ENCODE measurements at regions not wholly inside any gene's neighbourhood (a gene's known extent, or its start where the extent isn't known, plus 50 kb on each side); places are given as distances from the start of the nearest gene placed in this dataset.

DNA sequence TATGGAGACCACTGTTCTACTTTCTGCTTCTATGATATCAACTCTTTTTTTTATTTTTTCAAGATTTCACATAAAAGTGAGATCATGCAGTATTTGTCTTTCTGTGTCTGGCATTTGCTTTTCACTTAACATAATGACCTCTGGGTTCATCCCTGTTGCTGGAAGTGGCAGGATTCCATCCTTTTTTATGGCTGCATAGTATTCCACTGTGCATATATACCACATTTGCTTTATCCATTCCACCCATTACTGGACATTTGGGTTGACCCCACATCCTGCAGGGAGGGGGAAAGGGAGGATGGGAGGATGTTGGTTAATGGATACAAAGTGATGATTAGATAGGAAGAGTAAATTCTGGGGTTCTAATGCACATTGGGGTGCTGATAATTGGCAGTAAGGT is 80.3 kb upstream of the NPTX2 start:
- Mint-ChIP-seq H3K27me3 (ENCODE audit: low read depth in 3 of 3) (peaks cover 0 to 4% (median 4%) of the 10 kb centered on the region in 3 donors), H3K4me3 (no peak overlapping the region), H3K4me1 (no peaks in the 10 kb centered on the region), H3K9me3 (peaks cover 2 to 22% (median 11%) of the 10 kb centered on the region in 7 donors), H3K27ac (no peak overlapping the region), H3K36me3 (no peaks in the 10 kb centered on the region)
- Histone ChIP-seq H4K20me1 (ENCODE audit: insufficient read depth, low read length) (no peaks in the 10 kb centered on the region), H3K36me3 (replicated peaks in 1 of 2; ENCODE audit: control insufficient read depth in 1 of 2, insufficient read depth in 2 of 2, low read length in 2 of 2) (no peaks in the 10 kb centered on the region), H3K27me3 (ENCODE audit: control insufficient read depth in 2 of 2, insufficient read depth in 2 of 2, low read length in 2 of 2) (no peaks in the 10 kb centered on the region), H3K9me3 (replicated peaks in 1 of 2; ENCODE audit: control insufficient read depth in 1 of 2, insufficient read depth in 1 of 2, low read length in 2 of 2) (peaks cover 0 to 9% of the 10 kb centered on the region in 2 donors), H3K79me2 (ENCODE audit: insufficient read depth, low read length) (no peaks in the 10 kb centered on the region), H3K4me3 (replicated peaks in 1 of 3; ENCODE audit: low read depth in 2 of 3, low read length in 3 of 3) (no peak overlapping the region), H3K4me2 (replicated peaks; ENCODE audit: extremely low read depth, low read length, poor library complexity, severe bottlenecking) (no peak overlapping the region), H3K9ac (ENCODE audit: insufficient read depth, low read length, poor library complexity, severe bottlenecking) (no peak overlapping the region), H3K27ac (ENCODE audit: low read depth in 1 of 2, low read length in 2 of 2) (no peak overlapping the region), H2AFZ (ENCODE audit: insufficient read depth, low read depth, low read length, poor library complexity, severe bottlenecking) (no peak overlapping the region), H3K4me1 (ENCODE audit: control insufficient read depth in 1 of 2, insufficient read depth in 2 of 2, low read length in 2 of 2) (no peaks in the 10 kb centered on the region)
- TF ChIP-seq, protein P1, sequence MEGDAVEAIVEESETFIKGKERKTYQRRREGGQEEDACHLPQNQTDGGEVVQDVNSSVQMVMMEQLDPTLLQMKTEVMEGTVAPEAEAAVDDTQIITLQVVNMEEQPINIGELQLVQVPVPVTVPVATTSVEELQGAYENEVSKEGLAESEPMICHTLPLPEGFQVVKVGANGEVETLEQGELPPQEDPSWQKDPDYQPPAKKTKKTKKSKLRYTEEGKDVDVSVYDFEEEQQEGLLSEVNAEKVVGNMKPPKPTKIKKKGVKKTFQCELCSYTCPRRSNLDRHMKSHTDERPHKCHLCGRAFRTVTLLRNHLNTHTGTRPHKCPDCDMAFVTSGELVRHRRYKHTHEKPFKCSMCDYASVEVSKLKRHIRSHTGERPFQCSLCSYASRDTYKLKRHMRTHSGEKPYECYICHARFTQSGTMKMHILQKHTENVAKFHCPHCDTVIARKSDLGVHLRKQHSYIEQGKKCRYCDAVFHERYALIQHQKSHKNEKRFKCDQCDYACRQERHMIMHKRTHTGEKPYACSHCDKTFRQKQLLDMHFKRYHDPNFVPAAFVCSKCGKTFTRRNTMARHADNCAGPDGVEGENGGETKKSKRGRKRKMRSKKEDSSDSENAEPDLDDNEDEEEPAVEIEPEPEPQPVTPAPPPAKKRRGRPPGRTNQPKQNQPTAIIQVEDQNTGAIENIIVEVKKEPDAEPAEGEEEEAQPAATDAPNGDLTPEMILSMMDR (IDR thresholded peaks at IDR 0.05): no peak
- DNase-seq: no peak
- intact Hi-C loops (cut with micrococcal nuclease): no loop called here

DNA sequence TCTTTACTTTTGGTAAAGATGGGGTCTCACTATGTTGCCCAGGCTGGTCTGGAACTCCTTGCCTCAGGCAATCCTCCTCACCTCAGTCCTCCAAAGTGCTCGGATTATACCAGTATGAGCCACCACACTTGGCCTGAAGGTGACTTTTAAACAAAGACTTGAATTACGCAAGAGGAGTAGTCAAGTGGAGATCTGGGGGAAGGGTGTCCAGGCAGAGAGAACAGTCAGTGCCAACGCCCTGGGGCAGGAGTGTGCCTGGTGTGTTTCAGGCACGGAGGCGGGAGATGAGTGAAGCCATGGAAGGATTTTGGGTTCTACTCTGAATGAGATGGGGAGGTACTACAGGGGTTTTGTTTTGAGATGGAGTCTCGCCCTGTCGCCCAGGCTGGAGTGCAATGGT is 82.6 kb upstream of the NPTX2 start:
- peaks cover 0 to 13% of the 10 kb centered on the region in 2 donors for H3K9me3 ChIP-seq (replicated peaks in 1 of 2; ENCODE audit: control insufficient read depth in 1 of 2, insufficient read depth in 1 of 2, low read length in 2 of 2)

More for the DNA sequence above, 82.6 kb upstream of the NPTX2 start:
- no peaks in the 10 kb centered on the region for H4K20me1 ChIP-seq (ENCODE audit: insufficient read depth, low read length)
- no peaks in the 10 kb centered on the region for H3K36me3 ChIP-seq (replicated peaks in 1 of 2; ENCODE audit: control insufficient read depth in 1 of 2, insufficient read depth in 2 of 2, low read length in 2 of 2)
- Mint-ChIP-seq H3K36me3 (no peaks in the 10 kb centered on the region), H3K4me1 (no peaks in the 10 kb centered on the region), H3K9me3 (peaks cover 4 to 31% (median 20%) of the 10 kb centered on the region in 7 donors), H3K27me3 (ENCODE audit: low read depth in 3 of 3) (peaks cover 0 to 4% (median 4%) of the 10 kb centered on the region in 3 donors), H3K27ac (no peak overlapping the region), H3K4me3 (no peak overlapping the region)
- no peak for DNase-seq
- no peaks in the 10 kb centered on the region for H3K79me2 ChIP-seq (ENCODE audit: insufficient read depth, low read length)
- H3K27ac ChIP-seq (ENCODE audit: low read depth in 1 of 2, low read length in 2 of 2): no peak overlapping the region
- intact Hi-C loops (cut with micrococcal nuclease): no loop called here
- no peak overlapping the region for H3K4me2 ChIP-seq (replicated peaks; ENCODE audit: extremely low read depth, low read length, poor library complexity, severe bottlenecking)
- H3K27me3 ChIP-seq (ENCODE audit: control insufficient read depth in 2 of 2, insufficient read depth in 2 of 2, low read length in 2 of 2): no peaks in the 10 kb centered on the region
- no peak overlapping the region for H3K9ac ChIP-seq (ENCODE audit: insufficient read depth, low read length, poor library complexity, severe bottlenecking)
- TF ChIP-seq, protein P1 (IDR thresholded peaks at IDR 0.05): no peak
- no peaks in the 10 kb centered on the region for H3K4me1 ChIP-seq (ENCODE audit: control insufficient read depth in 1 of 2, insufficient read depth in 2 of 2, low read length in 2 of 2)
- WGBS (ENCODE audit: insufficient coverage): 97% methylated on average over 4 of the region's 7 CpGs
- H3K4me3 ChIP-seq (replicated peaks in 1 of 3; ENCODE audit: low read depth in 2 of 3, low read length in 3 of 3): no peak overlapping the region
- H2AFZ ChIP-seq (ENCODE audit: insufficient read depth, low read depth, low read length, poor library complexity, severe bottlenecking): no peak overlapping the region
